H54 (cell line): ENCODE measurements at regions not wholly inside any gene's neighbourhood (a gene's known extent, or its start where the extent isn't known, plus 50 kb on each side); places are given as distances from the start of the nearest gene placed in this dataset.
"Not testable (repeated sequence)": the region's sequence is repeated elsewhere in the genome, so short reads cannot be mapped to it uniquely, and the experiment has no call there.

Source experiments
- DNase-seq: peaks from one replicate; pipeline ENCODE4 v3.0.0; 2011; ENCODE audit warnings: low spot score, mixed read lengths; ENCODE audit not compliant: insufficient read length
- FAIRE-seq: peaks from 3 replicates; lab custom pipeline; 2011; peaks lifted over from hg19 to GRCh38; lab: Jason Lieb, UNC
- POLR2A ChIP-seq: IDR thresholded peaks from 2 replicates; pipeline ENCODE4 v1.6.1; 2011; ENCODE audit warnings: low read depth, mild to moderate bottlenecking, low read length

GRCh38 chr22:48919187-48919590 lies 908.5 kb downstream of the BRD1 start:
- TF ChIP-seq POLR2A, result no peak
- DNase-seq (no peak), FAIRE-seq (no peak)

DNA sequence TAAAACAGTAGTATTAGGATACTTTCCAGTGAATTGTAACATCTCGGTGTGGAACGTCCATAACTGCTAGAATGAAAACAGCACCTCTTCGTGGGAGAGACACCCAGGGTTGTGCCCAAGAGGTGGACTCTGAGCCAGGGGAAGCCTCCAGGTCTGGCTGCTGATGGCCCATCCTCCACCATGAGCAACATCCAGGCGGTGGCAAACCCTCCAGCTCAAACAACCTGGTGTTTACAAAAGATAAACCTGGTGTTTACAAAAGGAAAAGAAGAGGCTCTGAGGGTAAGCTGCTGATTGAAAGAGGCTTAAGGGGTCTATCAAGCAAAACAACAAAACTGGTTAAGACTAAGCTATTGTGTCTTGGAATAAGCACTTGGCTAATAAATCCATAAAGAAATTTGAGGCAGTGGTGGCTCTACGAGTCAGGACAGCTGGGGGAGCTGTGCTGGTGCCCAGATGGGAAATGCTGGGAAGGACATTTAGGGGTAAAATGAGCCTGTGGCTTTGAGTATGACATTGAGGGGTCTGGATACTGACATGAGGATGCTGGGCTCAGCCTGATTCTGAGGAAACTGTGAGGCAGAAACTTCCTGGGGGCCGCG lies 909.0 kb downstream of the BRD1 start:
- no peak for DNase-seq
- FAIRE-seq, result no peak
- no peak for TF ChIP-seq POLR2A

DNA sequence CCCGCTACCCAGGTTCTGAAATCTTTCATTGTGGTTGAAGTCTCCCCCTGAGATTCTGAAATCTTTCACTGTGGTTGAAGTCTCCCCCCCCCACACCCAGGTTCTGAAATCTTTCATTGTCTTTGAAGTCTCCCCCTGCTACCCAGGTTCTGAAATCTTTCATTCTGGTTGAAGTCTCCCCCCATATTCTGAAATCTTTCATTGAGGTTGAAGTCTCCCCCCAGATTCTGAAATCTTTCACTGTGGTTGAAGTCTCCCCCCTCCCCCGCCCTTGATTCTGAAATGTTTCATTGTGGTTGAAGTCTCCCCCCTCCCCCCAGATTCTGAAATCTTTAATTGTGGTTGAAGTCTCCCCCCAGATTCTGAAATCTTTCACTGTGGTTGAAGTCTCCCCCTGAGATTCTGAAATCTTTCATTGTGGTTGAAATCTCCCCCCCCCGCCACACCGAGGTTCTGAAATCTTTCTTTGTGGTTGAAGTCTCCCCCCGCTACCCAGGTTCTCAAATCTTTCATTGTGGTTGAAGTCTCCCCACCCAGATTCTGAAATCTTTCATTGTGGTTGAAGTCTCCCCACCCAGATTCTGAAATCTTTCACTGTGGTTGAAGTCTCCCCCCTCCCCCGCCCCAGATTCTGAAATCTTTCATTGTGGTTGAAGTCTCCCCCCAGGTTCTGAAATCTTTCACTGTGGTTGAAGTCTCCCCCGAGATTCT lies 915.2 kb downstream of the BRD1 start:
- not testable (repeated sequence) for FAIRE-seq, DNase-seq

DNA sequence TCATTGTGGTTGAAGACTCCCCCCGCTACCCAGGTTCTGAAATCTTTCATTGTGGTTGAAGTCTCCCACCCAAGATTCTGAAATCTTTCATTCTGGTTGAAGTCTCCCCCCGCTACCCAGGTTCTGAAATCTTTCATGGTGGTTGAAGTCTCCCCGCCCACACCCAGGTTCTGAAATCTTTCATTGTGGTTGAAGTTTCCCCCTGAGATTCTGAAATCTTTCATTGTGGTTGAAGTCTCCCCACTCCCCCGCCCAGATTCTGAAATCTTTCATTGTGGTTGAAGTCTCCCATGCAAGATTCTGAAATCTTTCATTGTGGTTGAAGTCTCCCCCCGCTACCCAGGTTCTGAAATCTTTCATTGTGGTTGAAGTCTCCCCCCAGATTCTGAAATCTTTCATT lies 916.0 kb downstream of the BRD1 start:
- not testable (repeated sequence) for DNase-seq, FAIRE-seq

DNA sequence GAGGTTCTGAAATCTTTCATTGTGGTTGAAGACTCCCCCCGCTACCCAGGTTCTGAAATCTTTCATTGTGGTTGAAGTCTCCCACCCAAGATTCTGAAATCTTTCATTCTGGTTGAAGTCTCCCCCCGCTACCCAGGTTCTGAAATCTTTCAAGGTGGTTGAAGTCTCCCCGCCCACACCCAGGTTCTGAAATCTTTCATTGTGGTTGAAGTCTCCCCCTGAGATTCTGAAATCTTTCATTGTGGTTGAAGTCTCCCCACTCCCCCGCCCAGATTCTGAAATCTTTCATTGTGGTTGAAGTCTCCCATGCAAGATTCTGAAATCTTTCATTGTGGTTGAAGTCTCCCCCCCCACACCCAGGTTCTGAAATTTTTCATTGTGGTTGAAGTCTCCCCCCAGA lies 916.6 kb downstream of the BRD1 start:
- not testable (repeated sequence) for FAIRE-seq, DNase-seq

GRCh38 chr22:48908547-48908946 lies 919.1 kb downstream of the BRD1 start:
- no peak for TF ChIP-seq POLR2A
- no peak for DNase-seq
- no peak for FAIRE-seq

DNA sequence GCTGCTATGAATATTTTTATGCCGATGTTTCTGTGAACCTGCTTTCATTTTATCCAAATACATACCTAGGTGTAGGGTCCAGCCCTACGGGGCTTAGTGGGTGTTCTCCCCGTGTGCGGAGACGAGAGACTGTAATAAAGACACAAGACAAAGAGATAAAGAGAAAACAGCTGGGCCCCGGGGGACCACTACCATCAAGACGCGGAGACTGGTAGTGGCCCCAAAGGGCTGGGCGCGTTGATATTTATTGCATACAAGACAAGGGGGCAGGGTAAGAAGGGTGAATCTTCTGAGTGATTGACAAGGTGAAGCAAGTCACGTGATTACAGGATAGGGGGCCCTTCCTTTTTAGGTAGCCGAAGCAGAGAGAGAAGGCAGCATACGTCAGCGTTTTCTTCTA lies 920.1 kb downstream of the BRD1 start:
- FAIRE-seq (no peak), DNase-seq (no peak)
- TF ChIP-seq POLR2A, result no peak

DNA sequence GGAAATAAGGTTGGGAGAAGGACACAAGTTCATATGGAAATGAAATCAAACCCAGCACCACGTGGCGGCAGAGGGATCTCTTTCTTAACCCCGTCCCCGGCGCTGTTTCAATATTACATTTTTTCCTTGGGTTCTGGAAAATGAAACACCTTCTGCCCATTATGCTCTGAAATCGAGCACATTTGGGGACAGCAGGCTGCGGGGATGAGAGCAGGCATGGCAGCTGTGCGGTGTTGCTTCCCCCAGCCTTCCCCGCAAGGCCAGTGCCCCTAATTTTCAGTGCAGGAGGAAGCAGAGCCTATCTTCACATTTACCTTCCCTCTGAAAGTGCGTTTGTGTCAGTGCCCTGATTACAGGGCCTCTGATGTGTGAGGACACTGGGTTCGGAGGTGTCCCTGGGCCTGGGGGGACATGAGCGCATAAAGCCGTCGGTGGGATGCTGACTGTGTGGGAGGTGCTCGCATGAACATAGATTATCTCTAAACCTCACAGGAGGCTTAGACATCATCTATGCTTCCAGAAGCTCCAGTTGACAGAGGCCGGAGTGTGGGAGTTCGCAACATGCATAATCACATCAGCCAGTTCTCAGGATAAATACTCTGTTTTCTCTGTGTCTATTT lies 921.3 kb downstream of the BRD1 start:
- no peak for TF ChIP-seq POLR2A
- FAIRE-seq (no peak), DNase-seq (no peak)

DNA sequence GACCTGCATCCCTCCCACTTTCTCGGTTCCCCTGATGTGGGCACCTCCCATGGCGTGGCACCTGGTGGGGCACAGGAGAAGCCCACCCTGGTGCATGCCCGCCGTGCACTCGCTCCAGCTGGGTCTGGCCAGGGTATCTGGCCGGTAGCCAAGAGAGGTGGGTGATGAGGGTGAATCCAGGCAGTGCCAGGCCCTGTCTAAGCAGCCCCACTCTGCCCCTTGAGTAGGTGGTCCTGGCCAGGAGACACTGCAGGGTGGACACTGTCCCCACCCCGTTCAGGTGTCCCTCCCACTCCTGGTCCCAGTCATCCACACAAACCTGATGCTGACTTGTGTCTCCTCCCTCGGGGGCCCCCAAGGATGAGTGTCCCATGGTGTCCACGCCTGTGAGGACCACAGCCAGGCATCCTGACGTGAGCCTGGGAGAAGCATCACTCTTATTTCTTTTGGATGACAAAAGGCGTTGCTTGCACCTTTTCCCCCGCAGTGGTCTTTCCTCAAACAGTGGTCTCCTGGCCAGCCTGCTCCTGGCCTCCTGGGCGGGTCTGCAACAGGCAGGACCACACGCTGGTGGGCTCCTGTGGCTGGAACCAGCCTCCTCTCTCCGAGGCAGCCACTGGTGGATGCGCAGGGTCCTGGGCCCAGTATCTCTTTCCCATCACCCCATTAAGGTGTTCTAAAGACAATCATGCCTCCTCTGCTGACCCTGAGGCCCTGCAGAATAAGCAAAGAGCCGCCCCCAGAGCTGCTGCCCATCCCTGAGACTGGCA lies 922.3 kb downstream of the BRD1 start:
- TF ChIP-seq POLR2A, result no peak
- FAIRE-seq (no peak), DNase-seq (no peak)

- FAIRE-seq (no peak), DNase-seq (no peak)
- no peak for TF ChIP-seq POLR2A
Measured at GRCh38 chr22:48902983-48903650, 924.6 kb downstream of the BRD1 start.

- no peak for DNase-seq
- no peak for FAIRE-seq
- no peak for TF ChIP-seq POLR2A
Measured at GRCh38 chr22:48902001-48902869, 925.4 kb downstream of the BRD1 start.

GRCh38 chr22:48901324-48901723 lies 926.3 kb downstream of the BRD1 start:
- no peak for TF ChIP-seq POLR2A
- FAIRE-seq (no peak), DNase-seq (no peak)

- DNase-seq, result no peak
- no peak for TF ChIP-seq POLR2A
- no peak for FAIRE-seq
Measured at GRCh38 chr22:48900626-48901025, 927.0 kb downstream of the BRD1 start.
